GM18511 (cell line): ENCODE measurements at regions not wholly inside any gene's neighbourhood (a gene's known extent, or its start where the extent isn't known, plus 50 kb on each side); places are given as distances from the start of the nearest gene placed in this dataset.

Source experiments
- ATAC-seq: cut with Tn5 transposase; IDR thresholded peaks from one replicate; pipeline ENCODE4 v1.9.1; 2021; ENCODE audit warnings: mild to moderate bottlenecking, moderate library complexity; ENCODE audit not compliant: unreplicated experiment

- ATAC-seq, result no peak
Measured at GRCh38 chr10:89095701-89096391, 105.2 kb downstream of the FAS start.

- no peak for ATAC-seq
Measured at GRCh38 chr10:89093728-89094127, 103.1 kb downstream of the FAS start.

DNA sequence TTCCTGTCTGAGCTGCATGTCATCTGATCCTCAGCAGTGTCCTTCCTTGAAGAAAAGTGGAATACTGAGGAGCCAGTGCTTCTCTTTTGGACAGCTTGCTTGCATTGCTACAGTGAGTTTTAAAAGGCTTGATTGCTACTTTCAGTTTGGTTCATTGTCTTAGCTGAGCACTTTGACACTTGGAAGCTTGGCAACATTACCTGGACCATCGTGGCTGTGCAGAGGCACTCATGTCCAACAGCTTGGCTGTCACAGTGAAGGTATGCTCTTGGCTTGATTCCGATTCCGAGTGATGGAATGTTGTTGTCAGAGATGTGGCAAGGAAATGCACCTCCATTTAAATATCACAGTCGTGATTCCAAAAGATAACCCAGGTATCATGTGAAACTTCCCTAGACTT is 102.4 kb downstream of the FAS start:
- ATAC-seq, result no peak

- no peak for ATAC-seq
Measured at GRCh38 chr10:89092439-89092838, 101.8 kb downstream of the FAS start.

- ATAC-seq, result no peak
Measured at GRCh38 chr10:89091496-89091895, 100.9 kb downstream of the FAS start.

GRCh38 chr10:89090756-89091445 is 100.3 kb downstream of the FAS start:
- ATAC-seq, result no peak

DNA sequence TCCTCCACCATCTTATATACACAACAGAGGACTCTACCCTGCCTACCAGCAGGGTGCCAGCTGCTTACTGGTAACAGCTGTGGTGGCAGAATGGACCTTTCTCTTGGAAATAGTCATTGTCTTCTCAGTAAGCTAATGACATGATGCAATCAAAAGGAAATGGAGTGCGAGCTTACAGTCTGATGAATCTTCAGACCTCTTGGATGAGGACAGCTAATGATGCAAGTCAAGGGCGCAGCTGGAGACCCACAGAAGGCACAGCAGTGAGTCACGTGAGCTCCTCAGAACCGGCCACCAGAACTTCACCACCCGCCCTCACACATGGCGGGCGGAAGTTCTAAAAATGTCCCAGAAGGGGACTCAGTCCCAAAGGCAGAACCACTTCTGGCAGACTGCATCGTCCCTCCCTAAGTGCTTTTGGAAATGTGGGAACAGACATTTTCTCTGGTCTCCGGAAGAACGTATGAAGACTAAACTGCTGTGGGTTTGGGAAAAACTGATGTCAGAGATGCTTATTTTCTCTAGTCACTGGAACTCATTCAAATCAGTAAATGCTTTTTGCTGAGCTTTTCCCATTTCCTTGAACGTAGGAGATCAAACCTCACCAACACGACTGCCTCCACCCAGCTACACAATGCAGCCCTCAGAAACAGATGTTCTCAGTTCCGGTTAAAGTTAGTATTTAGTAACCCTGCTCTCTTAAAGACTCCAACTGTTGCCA is 96.4 kb downstream of the FAS start:
- ATAC-seq, result no peak

GRCh38 chr10:89085153-89085552 is 94.6 kb downstream of the FAS start:
- ATAC-seq, result no peak

GRCh38 chr10:89082086-89082485 is 91.5 kb downstream of the FAS start:
- no peak for ATAC-seq

DNA sequence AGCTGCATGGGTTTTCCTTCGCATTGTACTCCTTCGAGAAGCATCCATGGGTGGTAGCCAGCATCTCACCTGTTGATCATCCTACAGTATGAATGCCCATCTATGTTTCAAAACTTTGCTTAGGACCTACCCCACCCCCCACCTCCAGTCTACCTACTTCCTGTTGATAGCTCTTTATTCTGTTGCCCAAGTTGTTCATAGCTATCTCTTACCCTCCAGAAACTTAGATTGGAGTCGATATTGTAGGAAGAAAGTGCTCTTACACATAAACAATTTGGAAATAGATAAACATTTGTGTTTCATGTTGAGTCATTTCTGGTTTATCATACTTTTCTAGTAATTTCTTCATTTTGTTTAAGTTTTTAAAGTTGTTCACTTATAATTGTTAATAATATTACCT is 90.1 kb downstream of the FAS start:
- no peak for ATAC-seq

- no peak for ATAC-seq
Measured at GRCh38 chr10:89079961-89080360, 89.4 kb downstream of the FAS start.

- no peak for ATAC-seq
Measured at GRCh38 chr10:89078724-89079672, 88.4 kb downstream of the FAS start.

DNA sequence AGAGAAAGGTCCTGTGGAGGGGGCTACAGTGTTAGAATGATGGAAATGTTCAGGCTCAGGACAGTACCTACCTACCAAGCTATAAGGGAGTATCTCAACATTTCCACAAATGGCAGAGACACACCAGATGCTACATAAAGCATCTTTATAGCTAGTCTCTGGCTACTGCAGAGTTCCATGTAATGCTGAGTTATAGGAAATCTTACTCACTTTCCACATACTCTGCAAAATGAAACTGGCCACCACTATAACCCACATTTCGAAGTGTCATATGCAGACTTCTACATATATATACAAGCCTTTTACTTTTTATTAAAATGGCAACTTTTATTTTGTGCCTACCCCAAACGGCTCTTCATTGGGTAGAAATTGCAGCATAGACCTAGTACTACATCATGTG is 85.5 kb downstream of the FAS start:
- no peak for ATAC-seq

DNA sequence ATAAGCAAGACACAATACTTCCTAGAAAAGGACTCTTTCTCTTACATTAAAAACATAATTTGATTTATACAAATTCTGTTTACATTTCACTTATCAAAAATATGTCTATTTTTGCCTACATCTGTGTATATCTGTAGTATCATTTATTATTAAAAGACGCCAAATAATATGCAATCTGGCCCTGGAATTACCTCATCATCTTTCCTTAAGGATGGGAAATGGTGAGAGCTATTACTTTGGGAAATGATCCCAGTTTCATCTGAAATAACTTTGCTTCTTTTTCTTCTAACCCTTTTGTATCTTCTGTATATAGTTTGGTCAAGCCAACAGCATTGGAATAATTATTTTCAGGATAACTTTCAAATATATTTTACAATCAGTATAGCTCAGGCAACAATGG is 85.0 kb downstream of the FAS start:
- no peak for ATAC-seq

GRCh38 chr10:89074120-89074519 is 83.5 kb downstream of the FAS start:
- no peak for ATAC-seq

GRCh38 chr10:89073719-89074118 is 83.1 kb downstream of the FAS start:
- ATAC-seq, result no peak

GRCh38 chr10:89069589-89069988 is 79.0 kb downstream of the FAS start:
- ATAC-seq, result no peak
